Hepatocyte (in vitro differentiated cells): ENCODE measurements at regions not wholly inside any gene's neighbourhood (a gene's known extent, or its start where the extent isn't known, plus 50 kb on each side); places are given as distances from the start of the nearest gene placed in this dataset.

Experiments used
- DNase-seq: peaks from one replicate; pipeline ENCODE4 v3.0.0-alpha.2; 2016; ENCODE audit warnings: low spot score
- H2AFZ ChIP-seq: fragments of 200-600 bp; sonication (generic); 2 replicates; pipeline ENCODE4 v1.6.0; 2016; ENCODE audit warnings: antibody characterized with exemption, mild to moderate bottlenecking
- H3K27ac ChIP-seq: fragments of 200-600 bp; sonication (generic); 2 replicates; pipeline ENCODE4 v1.5.1; 2016; ENCODE audit warnings: mild to moderate bottlenecking
- H3K27me3 ChIP-seq: fragments of 200-600 bp; sonication (generic); 2 replicates; pipeline ENCODE4 v1.6.1; 2016
- H3K36me3 ChIP-seq: fragments of 200-600 bp; sonication (generic); replicated peaks from 2 replicates; pipeline ENCODE4 v1.5.1; 2016; ENCODE audit warnings: low read depth; ENCODE audit not compliant: insufficient read depth
- H3K4me1 ChIP-seq: fragments of 200-600 bp; sonication (generic); 2 replicates; pipeline ENCODE4 v1.5.1; 2016; ENCODE audit warnings: mild to moderate bottlenecking, moderate library complexity; ENCODE audit not compliant: insufficient read depth
- H3K4me2 ChIP-seq: fragments of 200-600 bp; sonication (generic); 2 replicates; pipeline ENCODE4 v1.6.0; 2016
- H3K4me3 ChIP-seq: fragments of 200-600 bp; sonication (generic); 2 replicates; pipeline ENCODE4 v1.5.1; 2016; ENCODE audit warnings: mild to moderate bottlenecking
- H3K79me2 ChIP-seq: fragments of 200-600 bp; sonication (generic); 2 replicates; pipeline ENCODE4 v1.6.0; 2017; ENCODE audit warnings: mild to moderate bottlenecking
- H3K9me2 ChIP-seq: fragments of 200-600 bp; sonication (generic); replicated peaks from 2 replicates; pipeline ENCODE4 v1.6.0; 2017; ENCODE audit warnings: mild to moderate bottlenecking; ENCODE audit not compliant: insufficient read depth
- H3K9me3 ChIP-seq: fragments of 200-600 bp; sonication (generic); 2 replicates; pipeline ENCODE4 v1.5.1; 2016; ENCODE audit warnings: low read depth, mild to moderate bottlenecking
- H4K20me1 ChIP-seq: fragments of 200-600 bp; sonication (generic); 2 replicates; pipeline ENCODE4 v1.6.0; 2016; ENCODE audit warnings: mild to moderate bottlenecking; ENCODE audit not compliant: insufficient read depth, poor library complexity, severe bottlenecking
- CTCF ChIP-seq: fragments of 200-600 bp; sonication (generic); IDR thresholded peaks from 2 replicates; pipeline ENCODE4 v1.5.1; 2016; ENCODE audit warnings: antibody characterized with exemption, mild to moderate bottlenecking; ENCODE audit not compliant: poor library complexity
- EZH2 ChIP-seq: fragments of 200-600 bp; sonication (generic); IDR thresholded peaks from 2 replicates; pipeline ENCODE4 v1.6.1; 2016; ENCODE audit warnings: antibody characterized with exemption, mild to moderate bottlenecking, borderline replicate concordance
- EZH2phosphoT487 ChIP-seq: fragments of 200-600 bp; sonication (generic); IDR thresholded peaks from one replicate; pipeline ENCODE4 v1.6.1; 2018; ENCODE audit warnings: antibody characterized with exemption, mild to moderate bottlenecking, low read depth, moderate library complexity; ENCODE audit not compliant: unreplicated experiment, severe bottlenecking
- WGBS: methylation state at CpG from one replicate; pipeline ENCODE4 v1.1.6; 2016; ENCODE audit warnings: low lambda C conversion rate; ENCODE audit errors: missing lambda C conversion rate; 5-methylcytosine and 5-hydroxymethylcytosine counted together

GRCh38 chr3:17995769-17996168 is 253.3 kb upstream of the TBC1D5 start:
- DNase-seq: no peak
- Histone ChIP-seq H3K4me3 (no peak overlapping the region), H3K9me2 (no peaks in the 10 kb centered on the region), H3K36me3 (no peaks in the 10 kb centered on the region), H4K20me1 (no peaks in the 10 kb centered on the region), H3K9me3 (no peaks in the 10 kb centered on the region), H3K4me2 (no peak overlapping the region), H3K4me1 (no peaks in the 10 kb centered on the region), H3K27me3 (no peaks in the 10 kb centered on the region), H2AFZ (no peak overlapping the region), H3K79me2 (no peaks in the 10 kb centered on the region), H3K27ac (no peak overlapping the region)
- TF ChIP-seq EZH2phosphoT487 (no peak), CTCF (no peak), EZH2 (no peak)

GRCh38 chr3:17994167-17994566 is 251.7 kb upstream of the TBC1D5 start:
- H3K4me2 ChIP-seq: no peak overlapping the region
- H3K4me1 ChIP-seq: no peaks in the 10 kb centered on the region
- no peaks in the 10 kb centered on the region for H3K36me3 ChIP-seq
- TF ChIP-seq CTCF (no peak), EZH2 (no peak), EZH2phosphoT487 (no peak)
- H3K79me2 ChIP-seq: no peaks in the 10 kb centered on the region
- no peak overlapping the region for H3K27ac ChIP-seq
- no peak for DNase-seq
- H3K27me3 ChIP-seq: no peaks in the 10 kb centered on the region
- H2AFZ ChIP-seq: no peak overlapping the region
- no peaks in the 10 kb centered on the region for H3K9me3 ChIP-seq
- H3K4me3 ChIP-seq: no peak overlapping the region
- 90% methylated on average over 7 of the region's 7 CpGs for WGBS
- no peaks in the 10 kb centered on the region for H3K9me2 ChIP-seq
- H4K20me1 ChIP-seq: no peaks in the 10 kb centered on the region

- Histone ChIP-seq H3K27me3 (no peaks in the 10 kb centered on the region), H4K20me1 (no peaks in the 10 kb centered on the region), H3K36me3 (no peaks in the 10 kb centered on the region), H3K9me3 (no peaks in the 10 kb centered on the region), H3K79me2 (no peaks in the 10 kb centered on the region), H3K4me3 (no peak overlapping the region), H3K4me2 (no peak overlapping the region), H2AFZ (no peak overlapping the region), H3K27ac (no peak overlapping the region), H3K4me1 (no peaks in the 10 kb centered on the region), H3K9me2 (no peaks in the 10 kb centered on the region)
- TF ChIP-seq EZH2phosphoT487 (no peak), EZH2 (no peak), CTCF (no peak)
- no peak for DNase-seq
- 100% methylated on average over 1 of the region's 1 CpG for WGBS
These were observed 248.0 kb upstream of the TBC1D5 start for GRCh38 chr3:17990390-17990789.

GRCh38 chr3:17986348-17986816 is 244.0 kb upstream of the TBC1D5 start:
- H3K27ac ChIP-seq: no peak overlapping the region
- no peaks in the 10 kb centered on the region for H4K20me1 ChIP-seq
- no peak overlapping the region for H2AFZ ChIP-seq
- WGBS: 78% methylated on average over 2 of the region's 2 CpGs
- TF ChIP-seq EZH2: no peak
- TF ChIP-seq EZH2phosphoT487: no peak
- TF ChIP-seq CTCF: no peak
- H3K4me2 ChIP-seq: no peak overlapping the region
- H3K36me3 ChIP-seq: no peaks in the 10 kb centered on the region
- H3K9me3 ChIP-seq: no peaks in the 10 kb centered on the region
- no peaks in the 10 kb centered on the region for H3K79me2 ChIP-seq
- no peaks in the 10 kb centered on the region for H3K27me3 ChIP-seq
- DNase-seq: no peak
- no peaks in the 10 kb centered on the region for H3K4me1 ChIP-seq
- no peaks in the 10 kb centered on the region for H3K9me2 ChIP-seq
- H3K4me3 ChIP-seq: no peak overlapping the region
